ENCODE measurements at regions not wholly inside any gene's neighbourhood (a gene's known extent, or its start where the extent isn't known, plus 50 kb on each side); places are given as distances from the start of the nearest gene placed in this dataset.

GRCh38 chr2:22126978-22127377 lies 1003.2 kb downstream of the TDRD15 start:
- ChIA-PET POLR2A (no interaction called here), CTCF (no interaction called here)
- TF ChIP-seq ZNF396 (CRISPR knock-in tag; IDR thresholded peaks at IDR 0.05; ENCODE audit: borderline replicate concordance) = no peak
- no peak for TF ChIP-seq RELA (CRISPR knock-in tag; IDR thresholded peaks at IDR 0.05; ENCODE audit: borderline replicate concordance)
- no peak for TF ChIP-seq ZNF232 (CRISPR knock-in tag; IDR thresholded peaks at IDR 0.05)
- Mint-ChIP-seq H3K27ac (no peak overlapping the region), H3K9me3 (peaks cover 15% of the 10 kb centered on the region), H3K27me3 (ENCODE audit: low read depth) (no peaks in the 10 kb centered on the region), H3K36me3 (peaks cover 9% of the 10 kb centered on the region; the same call in 1 of the 2 replicates), H3K4me1 (peaks cover 19% of the 10 kb centered on the region), H3K4me3 (no peak overlapping the region)
- no peak for ATAC-seq
- DNase-seq (ENCODE audit: low spot score) = no peak

GRCh38 chr2:22134421-22134820 lies 1010.7 kb downstream of the TDRD15 start:
- Mint-ChIP-seq H3K27ac (no peak overlapping the region), H3K4me1 (no peaks in the 10 kb centered on the region), H3K4me3 (no peak overlapping the region), H3K27me3 (ENCODE audit: low read depth) (no peaks in the 10 kb centered on the region), H3K36me3 (no peaks in the 10 kb centered on the region), H3K9me3 (no peaks in the 10 kb centered on the region)
- ATAC-seq (no peak), DNase-seq (ENCODE audit: low spot score) (no peak)
- ChIA-PET CTCF (no interaction called here), POLR2A (no interaction called here)
- TF ChIP-seq AFF4 (CRISPR knock-in tag; IDR thresholded peaks at IDR 0.05; ENCODE audit: borderline replicate concordance) (no peak), OVOL2 (CRISPR knock-in tag; IDR thresholded peaks at IDR 0.05; ENCODE audit: borderline replicate concordance) (no peak), ATF6 (CRISPR knock-in tag; IDR thresholded peaks at IDR 0.05) (no peak), IRF1 (CRISPR knock-in tag; IDR thresholded peaks at IDR 0.05) (no peak), RORB (CRISPR knock-in tag; IDR thresholded peaks at IDR 0.05) (no peak), FOXP4 (CRISPR knock-in tag; IDR thresholded peaks at IDR 0.05) (no peak), ZNF671 (CRISPR knock-in tag; IDR thresholded peaks at IDR 0.05) (no peak), TEAD1 (CRISPR knock-in tag; IDR thresholded peaks at IDR 0.05) (no peak), TEAD4 (CRISPR knock-in tag; IDR thresholded peaks at IDR 0.05) (no peak)

GRCh38 chr2:22136446-22136845 lies 1012.7 kb downstream of the TDRD15 start:
- ChIA-PET POLR2A (no interaction called here), CTCF (no interaction called here)
- H3K4me3 Mint-ChIP-seq = no peak overlapping the region
- ATAC-seq = no peak
- no peaks in the 10 kb centered on the region; the same call in 1 of the 2 replicates for H3K27me3 Mint-ChIP-seq (ENCODE audit: low read depth)
- no peak overlapping the region for H3K27ac Mint-ChIP-seq
- H3K9me3 Mint-ChIP-seq = no peaks in the 10 kb centered on the region
- H3K36me3 Mint-ChIP-seq = no peaks in the 10 kb centered on the region
- no peak for DNase-seq (ENCODE audit: low spot score)
- H3K4me1 Mint-ChIP-seq = no peaks in the 10 kb centered on the region
- TF ChIP-seq E2F1 (CRISPR knock-in tag; IDR thresholded peaks at IDR 0.05) = no peak

All from WTC11 (cell line).